ENCODE measurements at regions not wholly inside any gene's neighbourhood (a gene's known extent, or its start where the extent isn't known, plus 50 kb on each side); places are given as distances from the start of the nearest gene placed in this dataset.

DNA sequence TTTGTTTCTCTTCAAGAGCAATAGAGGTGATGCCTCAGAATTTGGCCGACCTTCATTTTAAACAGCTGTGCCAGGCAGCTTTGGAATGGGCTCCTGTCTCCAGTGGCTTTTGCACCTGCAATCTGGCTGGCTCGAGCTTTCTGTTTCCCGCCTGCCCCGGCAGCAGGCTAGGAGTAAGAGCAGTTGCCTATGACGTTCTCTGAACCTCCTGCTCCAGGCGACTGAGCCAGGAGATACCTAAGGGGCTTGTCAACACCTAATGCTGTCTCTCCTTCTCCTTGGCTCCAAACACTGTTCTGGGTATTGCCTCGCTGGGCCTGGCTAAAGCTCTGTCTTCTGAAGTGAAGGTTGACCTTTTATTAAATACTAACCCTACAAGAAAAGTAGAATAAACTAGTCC, 229.9 kb downstream of the LRRN1 start:
- DNase-seq (ENCODE audit: low spot score) = no peak

DNA sequence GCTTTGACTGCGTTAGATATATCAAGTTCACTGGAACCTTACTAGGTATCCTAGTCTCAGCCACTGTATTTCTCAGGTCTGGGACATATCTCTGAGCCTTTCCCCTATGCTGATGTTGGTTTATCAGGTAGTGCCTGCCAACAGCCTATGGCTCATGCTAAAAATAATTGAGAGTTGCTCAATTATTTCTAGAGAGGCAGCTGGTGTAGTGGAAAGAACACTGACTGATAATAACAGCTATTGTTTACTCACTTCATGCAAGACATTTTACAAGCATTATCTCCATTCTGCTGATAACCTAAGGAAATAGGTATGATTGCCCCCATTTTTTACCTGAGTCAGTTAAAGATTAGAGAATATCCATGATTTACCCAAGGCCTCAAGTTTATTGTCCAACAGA, 231.4 kb downstream of the LRRN1 start:
- no peak for DNase-seq (ENCODE audit: low spot score)

DNA sequence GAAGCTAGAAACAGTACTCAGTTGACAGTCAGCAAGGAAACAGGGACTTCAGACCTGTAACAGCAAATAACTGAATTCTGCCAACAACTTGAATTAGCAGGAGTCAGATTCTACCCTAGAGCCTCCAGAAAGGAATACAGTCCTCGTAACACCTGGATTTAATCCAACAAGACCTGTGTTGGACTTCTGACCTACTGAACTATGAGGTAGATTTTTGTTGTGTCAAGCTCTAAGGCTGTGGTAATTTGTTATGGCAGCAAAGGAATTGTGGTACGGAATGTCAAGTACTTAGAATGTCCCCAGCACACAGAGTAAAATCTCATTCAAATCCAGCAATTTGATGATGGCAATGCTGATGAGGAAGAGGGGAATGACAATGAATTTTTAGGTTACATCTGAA, 234.1 kb downstream of the LRRN1 start:
- no peak for DNase-seq (ENCODE audit: low spot score)

DNA sequence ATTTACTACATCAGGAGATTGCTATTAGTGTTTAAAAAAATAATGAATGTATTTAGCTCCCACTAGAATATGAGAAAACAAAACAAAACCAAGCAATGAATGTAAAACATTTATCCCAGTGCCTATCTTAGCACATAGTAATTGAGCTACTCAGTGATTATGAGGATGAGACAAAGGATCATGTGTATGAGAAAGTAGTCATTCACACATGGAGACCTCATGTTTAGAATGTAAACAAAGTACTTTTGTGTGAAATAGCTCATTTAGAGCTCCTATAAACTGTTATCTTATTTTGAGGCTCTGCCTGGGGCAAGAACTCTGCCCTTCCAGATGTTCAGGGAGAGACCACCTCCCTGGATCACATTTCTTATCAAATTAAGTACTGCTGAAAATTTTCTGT, 236.8 kb downstream of the LRRN1 start:
- DNase-seq (ENCODE audit: low spot score) = no peak

GRCh38 chr3:4038351-4038750, 239.1 kb downstream of the LRRN1 start:
- DNase-seq (ENCODE audit: low spot score) = no peak

- no peak for DNase-seq (ENCODE audit: low spot score)
These were observed 242.8 kb downstream of the LRRN1 start for GRCh38 chr3:4042070-4042469.

- no peak for DNase-seq (ENCODE audit: low spot score)
These were observed 243.6 kb downstream of the LRRN1 start for GRCh38 chr3:4042869-4043268.

DNA sequence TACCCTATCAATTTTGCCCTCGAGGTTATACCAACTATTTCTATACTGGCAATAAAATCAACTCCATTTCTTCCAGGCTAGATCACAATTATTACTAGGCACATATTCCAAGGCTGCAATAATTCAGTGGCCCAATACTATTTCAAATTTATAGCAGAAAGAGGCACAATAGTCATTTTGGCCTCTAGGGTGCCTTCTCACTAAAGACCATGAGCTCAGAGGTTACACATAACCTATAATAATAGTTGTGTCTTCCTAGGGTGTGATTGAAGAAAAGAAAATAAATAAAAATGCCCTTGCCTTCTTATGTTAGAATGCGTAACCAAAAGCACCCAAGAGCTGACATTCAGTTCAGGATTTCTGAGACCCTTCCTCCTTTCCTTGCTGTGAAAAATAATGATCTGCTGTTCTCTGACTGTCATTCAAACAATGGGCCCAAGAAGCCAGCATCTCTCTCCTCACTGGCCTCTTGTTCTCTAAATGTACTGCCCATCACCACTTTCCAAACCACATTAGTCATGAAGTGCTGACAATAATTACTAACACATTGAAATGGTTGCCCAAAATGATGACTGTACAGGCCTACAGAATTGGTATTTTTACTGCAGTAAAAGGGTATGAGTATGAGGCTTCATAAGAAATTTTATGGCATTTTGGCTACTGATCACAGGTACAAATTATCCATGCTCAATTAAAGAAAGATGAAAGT, 244.8 kb downstream of the LRRN1 start:
- peak; percentile 54 for DNase-seq (ENCODE audit: low spot score)

- no peak for DNase-seq (ENCODE audit: low spot score)
These were observed 245.4 kb downstream of the LRRN1 start for GRCh38 chr3:4044619-4045018.

DNA sequence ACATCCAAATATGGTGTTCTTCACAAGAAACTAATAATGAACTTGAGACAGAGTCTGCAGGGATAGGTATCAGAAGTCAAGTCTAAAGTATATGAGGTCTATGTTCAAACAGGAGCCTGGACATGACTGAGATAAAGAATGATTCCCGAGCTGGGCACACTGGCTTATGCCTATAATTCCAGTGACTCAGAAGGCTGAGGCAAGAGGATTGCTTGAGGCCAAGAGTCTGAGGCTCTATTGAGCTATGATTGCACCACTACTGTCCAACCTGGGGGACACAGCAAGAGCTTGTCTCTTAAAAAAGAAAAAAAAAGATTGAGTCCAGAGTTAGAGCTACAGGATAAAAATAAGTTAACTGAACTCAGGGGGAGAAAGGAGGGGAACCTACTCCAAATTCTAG, 246.5 kb downstream of the LRRN1 start:
- no peak for DNase-seq (ENCODE audit: low spot score)

DNA sequence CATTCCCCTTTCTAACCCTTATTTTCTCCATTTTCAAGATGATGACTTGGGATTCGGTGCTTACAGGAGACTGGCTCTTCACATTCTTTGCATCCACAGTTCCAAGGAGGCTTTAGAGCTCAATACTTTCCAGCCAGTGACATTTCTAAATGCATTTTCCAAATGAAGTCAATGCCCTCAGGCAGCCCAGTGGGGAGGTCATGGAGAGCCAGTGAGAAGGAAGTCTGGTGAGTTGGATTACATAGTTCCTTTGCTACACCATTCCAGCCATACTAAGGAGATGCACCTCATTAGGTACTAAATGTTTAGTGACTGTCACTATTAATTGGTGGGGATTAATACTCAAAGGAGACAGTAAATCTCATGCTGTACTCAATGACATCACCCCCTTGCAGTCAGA, 248.1 kb downstream of the LRRN1 start:
- DNase-seq (ENCODE audit: low spot score) = no peak

DNA sequence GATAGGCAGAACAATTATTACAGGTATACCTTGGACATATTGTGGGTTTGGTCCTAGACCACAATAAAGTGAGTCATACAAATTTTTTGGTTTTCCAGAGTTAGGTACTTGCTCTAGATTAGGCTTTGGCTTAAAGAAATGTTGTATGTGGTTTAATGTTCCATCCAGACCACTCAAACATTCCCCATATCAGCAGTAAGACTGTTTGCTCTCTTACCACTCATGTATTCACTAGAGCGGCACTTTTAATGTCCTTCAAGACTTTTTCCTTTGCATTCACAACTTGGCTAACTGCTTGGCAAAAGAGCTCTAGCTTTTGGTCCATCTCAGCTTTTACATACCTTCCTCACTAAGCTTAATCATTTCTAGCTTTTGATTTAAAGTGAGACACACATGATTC, 250.5 kb upstream of the SETMAR start:
- no peak for DNase-seq (ENCODE audit: low spot score)

GRCh38 chr3:4053975-4054374, 249.2 kb upstream of the SETMAR start:
- DNase-seq (ENCODE audit: low spot score) = no peak

DNA sequence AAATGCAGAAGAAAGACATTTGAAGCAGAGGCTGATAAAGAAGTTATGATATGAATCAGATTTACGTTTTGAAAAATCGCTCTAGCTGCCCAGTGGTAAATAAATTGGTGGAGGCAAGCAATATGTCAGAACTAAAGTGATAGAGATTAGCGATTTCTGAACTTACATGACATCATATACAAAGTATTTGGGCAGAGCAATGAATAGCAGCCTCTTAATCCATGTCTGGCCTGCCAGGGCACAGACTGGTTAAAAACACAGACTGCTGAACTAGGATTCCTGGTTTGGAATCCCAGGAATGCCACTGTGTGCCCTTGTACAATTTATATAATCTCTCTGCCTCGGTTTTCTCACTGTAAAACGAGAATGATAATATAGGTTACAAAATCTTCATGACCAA, 243.1 kb upstream of the SETMAR start:
- DNase-seq (ENCODE audit: low spot score) = no peak

DNA sequence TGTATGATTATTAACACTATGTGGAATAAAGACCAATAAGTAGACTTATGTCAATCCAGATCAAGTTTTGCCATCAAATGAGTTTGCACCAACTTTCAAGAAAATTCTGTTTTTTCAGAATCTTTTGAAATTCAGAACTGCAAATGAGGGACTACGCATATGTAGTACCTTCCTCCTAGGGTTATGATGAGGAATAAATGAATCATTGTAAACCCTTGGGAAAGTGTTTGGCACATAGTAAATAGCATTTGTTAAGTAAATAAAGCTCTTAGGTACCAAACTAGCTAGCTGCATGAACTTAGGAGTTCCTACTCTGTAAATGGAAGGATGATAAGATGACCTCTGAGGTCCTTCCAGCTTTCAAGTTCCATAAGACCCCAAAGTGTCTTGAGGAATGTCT, 242.6 kb upstream of the SETMAR start:
- DNase-seq (ENCODE audit: low spot score) = no peak

GRCh38 chr3:4061195-4061594, 242.0 kb upstream of the SETMAR start:
- no peak for DNase-seq (ENCODE audit: low spot score)

DNA sequence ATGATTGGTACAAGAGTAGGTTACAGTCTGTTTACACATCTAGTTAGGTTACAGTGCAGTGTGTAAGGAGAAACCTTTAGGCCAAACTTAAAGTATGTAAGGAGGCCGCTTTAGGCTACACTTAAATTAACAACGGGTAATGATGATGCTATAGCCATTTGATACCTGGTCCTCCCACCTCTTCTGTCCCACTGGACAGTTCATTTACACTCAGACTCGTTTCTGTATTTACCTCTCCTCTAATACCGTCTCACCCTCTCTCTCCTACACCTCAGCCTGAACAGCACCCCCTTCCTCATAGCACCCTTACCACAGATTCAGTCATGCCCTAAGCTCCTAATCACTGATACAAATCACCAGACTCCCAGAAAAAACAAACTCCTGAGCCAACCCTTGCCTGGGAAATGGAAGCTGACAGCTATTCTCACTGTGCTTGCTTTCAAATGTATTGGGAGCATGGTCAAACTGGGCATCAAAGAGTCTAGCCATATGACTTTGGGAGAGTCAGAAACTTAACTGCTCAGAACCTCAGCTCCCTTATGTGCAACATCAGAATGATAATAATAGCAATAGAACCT, 241.3 kb upstream of the SETMAR start:
- DNase-seq (ENCODE audit: low spot score) = no peak

DNA sequence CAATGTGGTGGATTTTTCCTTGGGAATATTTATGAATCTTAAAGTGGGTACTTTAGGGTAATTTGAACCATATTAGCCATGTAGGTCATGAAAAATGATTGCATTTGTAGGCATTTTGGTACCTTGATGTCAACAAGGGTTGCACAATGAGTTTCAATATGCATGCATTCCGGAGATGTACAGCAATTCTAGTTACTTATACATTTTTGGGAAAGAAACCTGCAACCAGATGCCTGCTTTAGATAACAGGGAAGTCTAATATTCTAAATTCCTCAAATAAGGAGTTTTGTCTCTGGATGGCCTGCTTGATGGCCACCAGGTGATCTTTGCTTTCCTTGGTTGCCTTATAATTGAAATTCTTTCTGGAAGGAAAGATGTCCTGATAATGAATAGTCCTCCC, 240.5 kb upstream of the SETMAR start:
- DNase-seq (ENCODE audit: low spot score) = no peak

DNA sequence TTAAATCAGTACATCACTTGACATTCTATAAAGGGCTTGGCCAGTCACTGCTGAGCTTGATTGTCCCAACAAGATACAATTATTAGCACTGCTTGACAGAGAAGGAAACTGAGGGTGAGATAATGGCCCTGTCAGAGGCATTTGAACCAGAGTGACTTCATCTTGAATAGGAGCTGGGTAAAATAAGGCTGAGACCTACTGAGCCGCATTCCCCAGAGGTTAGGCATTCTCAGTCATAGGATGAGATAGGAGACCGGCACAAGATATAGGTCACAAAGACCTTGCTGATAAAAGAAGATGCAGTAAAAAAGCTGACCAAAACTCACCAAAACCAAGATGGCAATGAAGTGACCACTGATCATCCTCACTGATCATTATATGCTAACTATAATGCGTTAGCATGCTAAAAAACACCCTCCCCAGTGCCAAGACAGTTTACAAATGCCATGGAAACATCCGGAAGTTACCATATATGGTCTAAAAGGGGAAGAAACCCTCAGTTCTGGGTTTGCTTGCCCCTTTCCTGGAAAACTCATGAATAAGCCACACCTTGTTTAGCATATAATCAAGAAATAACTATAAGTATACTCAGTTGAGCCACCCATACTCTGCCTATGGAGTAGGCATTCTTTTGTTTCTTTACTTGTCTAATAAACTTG, 239.1 kb upstream of the SETMAR start:
- DNase-seq (ENCODE audit: low spot score) = peak; percentile 21

- DNase-seq (ENCODE audit: low spot score) = no peak
These were observed 238.1 kb upstream of the SETMAR start for GRCh38 chr3:4065085-4065484.

DNA sequence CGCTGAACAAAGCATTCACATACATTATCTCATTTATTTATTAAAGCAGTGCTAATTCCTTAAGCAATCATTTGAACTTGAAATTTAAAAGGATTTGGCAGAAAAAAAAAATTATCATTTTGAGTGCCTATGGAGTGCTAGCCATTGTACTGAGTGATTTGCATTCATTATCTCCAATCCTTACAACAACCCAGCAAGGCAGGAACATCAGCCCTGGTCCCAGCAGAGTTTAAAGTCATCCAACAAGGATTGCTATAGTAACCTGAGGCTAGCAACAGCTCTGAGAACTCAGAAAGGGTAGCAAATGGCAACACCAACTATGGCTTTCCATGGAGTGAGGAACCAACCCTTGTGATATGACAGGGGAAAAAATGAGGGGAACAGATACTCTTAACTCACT, 237.6 kb upstream of the SETMAR start:
- DNase-seq (ENCODE audit: low spot score) = no peak

DNA sequence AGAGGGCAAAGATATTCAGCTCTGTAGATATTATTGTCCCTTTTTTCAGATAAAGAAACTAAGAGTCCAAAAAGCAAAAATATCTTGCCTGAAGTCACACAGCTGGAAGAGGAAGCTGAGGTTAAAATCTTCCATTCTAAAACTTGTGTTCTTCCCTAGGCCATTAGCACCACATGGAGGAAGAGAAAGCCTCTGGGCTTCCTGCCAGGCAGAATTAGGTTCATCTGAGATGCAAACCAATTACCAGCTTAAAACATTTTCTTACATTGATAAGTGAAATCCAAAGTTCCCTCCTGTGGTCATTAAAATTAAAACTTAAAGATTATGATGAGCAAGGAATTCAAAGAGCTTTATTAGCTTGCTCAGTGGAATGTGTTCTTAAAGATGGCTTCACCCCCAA, 235.3 kb upstream of the SETMAR start:
- DNase-seq (ENCODE audit: low spot score) = no peak

DNA sequence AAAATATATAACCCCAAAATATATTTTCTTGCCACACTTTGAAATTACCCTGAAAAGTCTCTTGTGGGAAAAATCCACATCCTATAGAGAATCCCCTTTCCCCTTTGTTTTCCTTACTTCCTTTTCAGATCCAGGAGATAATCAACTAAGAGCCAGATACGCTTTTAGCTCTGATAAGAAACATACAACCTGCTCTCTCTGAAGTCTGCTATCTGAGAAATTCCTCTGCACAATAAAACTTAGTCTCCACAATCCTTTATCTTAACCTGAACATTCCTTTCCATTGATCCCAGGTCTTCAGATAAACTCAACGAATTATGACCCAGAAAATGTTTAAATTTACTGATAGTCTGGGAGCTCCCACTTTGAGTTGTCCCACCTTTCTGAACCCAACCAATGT, 233.4 kb upstream of the SETMAR start:
- no peak for DNase-seq (ENCODE audit: low spot score)
